NCI-H2029 (cell line): ENCODE measurements at regions not wholly inside any gene's neighbourhood (a gene's known extent, or its start where the extent isn't known, plus 50 kb on each side); places are given as distances from the start of the nearest gene placed in this dataset.

Source experiments
- DNase-seq: peaks from one replicate; lab custom pipeline; 2025; lab: John Stamatoyannopoulos, UW

DNA sequence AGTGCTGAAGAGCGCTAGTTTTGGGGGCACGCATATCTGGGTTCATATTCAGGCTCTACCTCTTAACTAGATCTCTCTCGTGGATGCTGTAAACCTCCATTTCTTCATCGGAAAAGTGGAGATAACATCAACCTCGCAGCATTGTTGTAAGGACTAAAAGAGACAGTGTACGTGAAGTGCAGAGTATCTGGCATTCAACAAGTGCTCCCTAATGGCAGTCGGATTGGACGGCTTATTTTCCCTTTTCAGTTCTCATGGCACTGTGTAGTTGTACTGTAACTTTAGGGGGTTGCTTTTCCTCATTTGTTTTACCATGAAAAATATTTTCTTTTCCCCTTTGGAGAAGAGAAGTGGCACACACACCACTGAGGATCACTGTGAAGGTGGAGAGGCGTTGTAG lies 51.4 kb upstream of the ESX1 start:
- DNase-seq, result no peak
